ENCODE measurements at regions not wholly inside any gene's neighbourhood (a gene's known extent, or its start where the extent isn't known, plus 50 kb on each side); places are given as distances from the start of the nearest gene placed in this dataset.

DNA sequence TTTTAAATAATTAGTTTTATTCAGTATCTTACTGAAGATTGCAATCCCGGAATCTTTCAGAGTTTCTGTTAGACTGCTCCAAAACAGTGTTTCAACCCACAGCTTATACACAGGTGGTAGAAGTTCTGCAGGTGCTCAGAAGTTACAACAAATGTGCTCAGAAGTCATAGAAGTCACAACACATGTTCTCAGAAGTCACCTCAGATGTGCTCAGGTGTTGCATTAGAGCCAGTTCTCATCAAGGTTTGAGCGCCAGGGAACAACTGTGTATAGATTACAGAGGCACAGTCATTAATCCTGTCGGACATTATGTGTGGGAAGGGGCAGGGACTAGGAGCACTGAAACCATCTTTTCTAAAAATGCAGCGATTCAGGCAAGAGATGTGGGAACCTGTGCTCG, 124.5 kb downstream of the ARSF start:
- TF ChIP-seq CTCF (IDR thresholded peaks at IDR 0.05; ENCODE audit: low read depth, low read length, missing input control): no peak
- no peak for TF ChIP-seq HNF4G (IDR thresholded peaks at IDR 0.05)
- no peak for TF ChIP-seq TAF1 (conservative IDR thresholded peaks at IDR 0.05)
- no peak for TF ChIP-seq YY1 (IDR thresholded peaks at IDR 0.05)
- TF ChIP-seq JUND (IDR thresholded peaks at IDR 0.05): no peak
- no peak for TF ChIP-seq ZBTB33 (IDR thresholded peaks at IDR 0.05)
- TF ChIP-seq MAX (IDR thresholded peaks at IDR 0.05): no peak
- no peak for TF ChIP-seq SP1 (IDR thresholded peaks at IDR 0.05)
